ENCODE measurements at regions not wholly inside any gene's neighbourhood (a gene's known extent, or its start where the extent isn't known, plus 50 kb on each side); places are given as distances from the start of the nearest gene placed in this dataset.

DNA sequence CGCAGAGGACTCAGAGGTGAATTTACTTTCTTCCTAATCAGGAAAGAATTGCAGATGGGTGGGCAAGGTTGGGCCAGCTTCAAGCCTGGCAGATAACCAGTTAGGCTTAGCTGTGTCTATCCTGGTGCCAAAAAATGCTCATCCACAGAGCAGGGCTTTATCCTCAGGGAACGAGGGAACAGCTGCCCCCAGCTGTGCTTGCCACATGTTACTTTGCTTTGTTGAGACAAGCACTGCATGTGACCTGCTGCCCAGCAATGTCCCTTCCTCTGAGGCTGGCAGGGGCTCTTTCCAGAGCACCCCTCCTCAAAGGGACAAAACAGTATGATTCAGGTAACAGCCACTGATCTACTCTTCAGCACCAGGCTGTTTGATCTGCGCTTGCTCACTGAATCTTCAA is 505.1 kb upstream of the USP24 start:
- no peak for DNase-seq (ENCODE audit: low spot score in 2 of 2)
- H3K9me3 ChIP-seq: no peaks in the 10 kb centered on the region
- H3K4me1 ChIP-seq: peaks cover 0 to 45% (median 11%) of the 10 kb centered on the region in 4 donors
- H3K4me3 ChIP-seq: no peak overlapping the region
- TF ChIP-seq, protein P1, sequence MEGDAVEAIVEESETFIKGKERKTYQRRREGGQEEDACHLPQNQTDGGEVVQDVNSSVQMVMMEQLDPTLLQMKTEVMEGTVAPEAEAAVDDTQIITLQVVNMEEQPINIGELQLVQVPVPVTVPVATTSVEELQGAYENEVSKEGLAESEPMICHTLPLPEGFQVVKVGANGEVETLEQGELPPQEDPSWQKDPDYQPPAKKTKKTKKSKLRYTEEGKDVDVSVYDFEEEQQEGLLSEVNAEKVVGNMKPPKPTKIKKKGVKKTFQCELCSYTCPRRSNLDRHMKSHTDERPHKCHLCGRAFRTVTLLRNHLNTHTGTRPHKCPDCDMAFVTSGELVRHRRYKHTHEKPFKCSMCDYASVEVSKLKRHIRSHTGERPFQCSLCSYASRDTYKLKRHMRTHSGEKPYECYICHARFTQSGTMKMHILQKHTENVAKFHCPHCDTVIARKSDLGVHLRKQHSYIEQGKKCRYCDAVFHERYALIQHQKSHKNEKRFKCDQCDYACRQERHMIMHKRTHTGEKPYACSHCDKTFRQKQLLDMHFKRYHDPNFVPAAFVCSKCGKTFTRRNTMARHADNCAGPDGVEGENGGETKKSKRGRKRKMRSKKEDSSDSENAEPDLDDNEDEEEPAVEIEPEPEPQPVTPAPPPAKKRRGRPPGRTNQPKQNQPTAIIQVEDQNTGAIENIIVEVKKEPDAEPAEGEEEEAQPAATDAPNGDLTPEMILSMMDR (IDR thresholded peaks at IDR 0.05): no peak
- no peak for TF ChIP-seq POLR2A (IDR thresholded peaks at IDR 0.05)
- no peak for TF ChIP-seq EP300 (IDR thresholded peaks at IDR 0.05)
- 70 to 71% methylated on average over 3 of the region's 3 CpGs for WGBS, 2 donors
- H3K27ac ChIP-seq: peak overlapping the region in 3 of 4 donors; percentile 24 to 78 (median 70)
- H3K36me3 ChIP-seq: no peaks in the 10 kb centered on the region
- no peaks in the 10 kb centered on the region for H3K27me3 ChIP-seq

DNA sequence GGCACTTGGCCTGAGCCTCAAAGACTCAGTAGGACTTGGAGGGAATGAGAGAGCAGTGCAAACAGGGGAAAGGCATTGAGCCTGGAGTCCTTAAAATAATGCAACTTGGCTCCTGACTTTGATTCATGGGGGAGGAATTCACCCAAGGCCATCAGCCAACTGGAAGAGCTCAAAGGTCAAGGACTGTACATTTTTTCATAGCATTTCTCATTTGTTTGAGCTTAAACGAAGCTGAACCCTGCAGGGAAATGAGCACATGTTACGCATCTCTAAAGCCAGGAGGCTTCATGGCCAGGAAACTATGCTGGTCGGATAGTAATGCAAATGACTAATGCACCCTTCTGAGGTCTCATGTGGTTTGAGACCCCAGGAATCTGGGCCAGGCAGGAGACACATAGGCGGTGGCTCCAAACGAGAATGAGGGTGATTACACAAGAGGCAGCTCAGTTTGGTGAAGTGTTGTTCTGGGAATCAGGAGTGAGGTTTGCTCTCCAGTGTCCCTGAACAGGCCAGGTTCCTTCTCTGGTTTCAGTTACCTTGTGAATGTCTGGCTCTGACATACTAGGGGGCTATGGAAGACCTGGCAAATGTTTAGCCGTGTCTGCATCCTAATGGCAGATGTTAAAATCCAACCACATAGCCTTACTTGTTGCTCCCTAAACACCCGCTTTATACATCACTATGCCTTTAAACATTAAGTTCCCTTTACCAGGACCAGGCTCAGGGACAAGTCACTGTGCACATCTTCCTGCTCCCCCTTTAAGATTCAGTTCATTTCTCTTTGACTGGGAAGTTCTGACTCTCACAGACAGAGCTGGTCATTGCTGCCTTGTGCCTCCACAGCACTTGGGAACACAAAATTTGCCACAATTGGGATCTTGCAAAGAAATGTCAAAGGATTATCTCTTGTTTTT is 503.9 kb upstream of the USP24 start:
- no peaks in the 10 kb centered on the region for H3K36me3 ChIP-seq
- TF ChIP-seq POLR2A (IDR thresholded peaks at IDR 0.05) (no peak), EP300 (IDR thresholded peaks at IDR 0.05) (peak in 1 of 2 donors; percentile 85)
- DNase-seq (ENCODE audit: low spot score in 2 of 2): peak; percentile 23 to 48
- H3K27ac ChIP-seq: peak overlapping the region in 3 of 4 donors; percentile 24 to 78 (median 70)
- no peak overlapping the region for H3K4me3 ChIP-seq
- no peaks in the 10 kb centered on the region for H3K9me3 ChIP-seq
- no peaks in the 10 kb centered on the region for H3K27me3 ChIP-seq
- H3K4me1 ChIP-seq: peaks cover 0 to 56% (median 11%) of the 10 kb centered on the region in 4 donors
- 50 to 54% methylated on average over 7 of the region's 7 CpGs for WGBS, 2 donors

DNA sequence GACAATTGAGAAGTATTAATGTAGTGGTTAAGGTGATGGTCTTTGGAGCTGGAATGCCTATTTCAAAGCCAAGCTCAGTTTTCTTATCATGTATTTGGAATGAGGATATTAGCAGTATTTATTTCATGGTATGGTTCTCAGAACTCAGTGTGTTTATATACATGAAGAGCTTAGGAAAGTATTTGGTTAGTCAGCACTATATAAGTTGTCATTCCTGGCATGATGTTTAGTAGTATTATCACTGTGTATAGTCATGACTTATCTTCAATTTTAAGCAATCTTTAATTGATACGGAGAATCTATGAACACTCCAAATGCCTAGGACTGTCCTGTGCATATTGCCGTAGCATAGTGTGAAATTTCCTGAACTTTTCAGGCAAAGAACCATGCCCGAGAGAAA is 501.9 kb upstream of the USP24 start:
- Histone ChIP-seq H3K27ac (no peak overlapping the region), H3K4me3 (no peak overlapping the region), H3K36me3 (no peaks in the 10 kb centered on the region), H3K27me3 (no peaks in the 10 kb centered on the region), H3K4me1 (peaks cover 0 to 58% (median 11%) of the 10 kb centered on the region in 4 donors), H3K9me3 (no peaks in the 10 kb centered on the region)
- DNase-seq (ENCODE audit: low spot score in 2 of 2): no peak
- TF ChIP-seq, protein P1 (IDR thresholded peaks at IDR 0.05): no peak
- TF ChIP-seq POLR2A (IDR thresholded peaks at IDR 0.05) (no peak), EP300 (IDR thresholded peaks at IDR 0.05) (no peak)
- 84 to 90% methylated on average over 3 of the region's 3 CpGs for WGBS, 2 donors

DNA sequence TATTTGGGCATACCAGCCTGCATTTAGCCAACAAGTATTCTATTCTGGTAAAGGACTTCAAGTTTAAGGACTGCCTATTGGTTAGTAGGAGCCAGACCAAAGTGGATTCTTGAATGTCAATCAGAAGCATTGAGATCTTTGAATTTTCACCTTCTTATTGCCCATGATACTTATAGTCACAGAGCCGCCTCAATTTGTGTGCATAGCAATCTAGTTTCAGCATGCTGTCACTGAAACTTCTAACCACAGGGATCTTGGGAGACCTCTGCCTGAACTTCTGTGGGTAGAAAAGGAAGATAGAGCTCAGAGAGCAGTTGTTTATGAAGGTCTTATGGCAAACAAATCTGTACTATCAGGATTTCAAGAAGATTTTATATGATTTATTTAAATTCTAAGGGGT is 501.4 kb upstream of the USP24 start:
- Histone ChIP-seq H3K4me3 (no peak overlapping the region), H3K27me3 (no peaks in the 10 kb centered on the region), H3K27ac (no peak overlapping the region), H3K4me1 (peaks cover 0 to 58% (median 11%) of the 10 kb centered on the region in 4 donors), H3K9me3 (no peaks in the 10 kb centered on the region), H3K36me3 (no peaks in the 10 kb centered on the region)
- 85 to 94% methylated on average over 1 of the region's 1 CpG for WGBS, 2 donors
- TF ChIP-seq, protein P1 (IDR thresholded peaks at IDR 0.05): no peak
- TF ChIP-seq EP300 (IDR thresholded peaks at IDR 0.05): no peak
- no peak for TF ChIP-seq POLR2A (IDR thresholded peaks at IDR 0.05)
- DNase-seq (ENCODE audit: low spot score in 2 of 2): no peak

DNA sequence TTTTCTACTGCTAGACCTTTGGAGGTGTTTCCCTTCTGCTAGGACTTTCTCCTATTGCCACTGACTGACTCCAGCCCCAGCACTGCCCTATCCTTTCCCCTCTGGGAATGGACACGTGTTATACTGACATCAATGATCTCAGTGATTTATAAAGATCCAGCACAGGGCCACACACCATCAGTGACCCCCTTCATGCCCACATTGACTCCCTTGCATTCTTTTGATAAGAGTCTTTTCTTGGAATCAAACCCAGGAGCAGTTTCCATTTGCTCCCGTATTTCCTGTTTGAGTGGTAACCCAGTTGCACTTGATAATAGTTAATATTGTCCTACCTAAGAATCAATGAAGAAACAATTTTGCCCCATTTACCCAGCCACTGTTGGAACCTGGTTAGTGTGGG is 501.0 kb upstream of the USP24 start:
- WGBS, 2 donors: 41 to 65% methylated on average over 2 of the region's 2 CpGs
- no peak for DNase-seq (ENCODE audit: low spot score in 2 of 2)
- no peaks in the 10 kb centered on the region for H3K36me3 ChIP-seq
- H3K27ac ChIP-seq: no peak overlapping the region
- H3K4me3 ChIP-seq: no peak overlapping the region
- H3K27me3 ChIP-seq: no peaks in the 10 kb centered on the region
- H3K9me3 ChIP-seq: no peaks in the 10 kb centered on the region
- peaks cover 0 to 58% (median 11%) of the 10 kb centered on the region in 4 donors for H3K4me1 ChIP-seq
- TF ChIP-seq POLR2A (IDR thresholded peaks at IDR 0.05) (no peak), EP300 (IDR thresholded peaks at IDR 0.05) (no peak)
- TF ChIP-seq, protein P1 (IDR thresholded peaks at IDR 0.05): no peak

Data from tibial nerve (tissue), 4 donors.